Tibial nerve (tissue), 3 donors: ENCODE measurements at regions not wholly inside any gene's neighbourhood (a gene's known extent, or its start where the extent isn't known, plus 50 kb on each side); places are given as distances from the start of the nearest gene placed in this dataset.

Experiments used
- POLR2A ChIP-seq, 2 donors: fragments of 450-650 bp; IDR thresholded peaks; one replicate each; pipeline ENCODE4 v1.6.1; 2017; ENCODE audit warnings: antibody characterized with exemption in 2 of 2, mild to moderate bottlenecking in 2 of 2, moderate library complexity in 2 of 2
- TF ChIP-seq, protein P1 (sequence below), 5 experiments: fragments of 200-600 bp in 3 of 5; fragments of 450-650 bp in 2 of 5; sonication (generic) in 3 of 5; IDR thresholded peaks; one replicate each; pipeline ENCODE4 v1.5.1; 2016 to 2019; ENCODE audit warnings: antibody characterized with exemption in 5 of 5, mild to moderate bottlenecking in 3 of 5, moderate library complexity in 2 of 5

DNA sequence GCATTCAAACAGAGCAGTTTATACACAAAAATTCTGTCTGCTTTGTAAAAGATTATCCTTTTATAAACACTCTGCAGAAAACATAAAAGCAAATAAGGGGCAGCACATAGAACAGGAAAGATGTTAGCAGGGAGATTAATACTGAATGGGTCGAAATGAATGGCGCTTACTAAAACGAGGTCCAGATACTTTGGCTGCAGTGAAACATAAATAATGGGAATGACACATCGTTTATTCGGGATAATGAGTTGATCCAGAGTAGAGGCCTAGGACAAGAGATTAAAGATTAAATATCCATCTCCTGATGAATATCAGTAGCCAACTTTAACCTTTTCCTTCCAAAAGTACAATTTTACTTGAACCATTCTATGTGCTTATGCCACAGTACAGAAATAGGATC, 54.4 kb upstream of the PROX1 start:
- TF ChIP-seq, protein P1, sequence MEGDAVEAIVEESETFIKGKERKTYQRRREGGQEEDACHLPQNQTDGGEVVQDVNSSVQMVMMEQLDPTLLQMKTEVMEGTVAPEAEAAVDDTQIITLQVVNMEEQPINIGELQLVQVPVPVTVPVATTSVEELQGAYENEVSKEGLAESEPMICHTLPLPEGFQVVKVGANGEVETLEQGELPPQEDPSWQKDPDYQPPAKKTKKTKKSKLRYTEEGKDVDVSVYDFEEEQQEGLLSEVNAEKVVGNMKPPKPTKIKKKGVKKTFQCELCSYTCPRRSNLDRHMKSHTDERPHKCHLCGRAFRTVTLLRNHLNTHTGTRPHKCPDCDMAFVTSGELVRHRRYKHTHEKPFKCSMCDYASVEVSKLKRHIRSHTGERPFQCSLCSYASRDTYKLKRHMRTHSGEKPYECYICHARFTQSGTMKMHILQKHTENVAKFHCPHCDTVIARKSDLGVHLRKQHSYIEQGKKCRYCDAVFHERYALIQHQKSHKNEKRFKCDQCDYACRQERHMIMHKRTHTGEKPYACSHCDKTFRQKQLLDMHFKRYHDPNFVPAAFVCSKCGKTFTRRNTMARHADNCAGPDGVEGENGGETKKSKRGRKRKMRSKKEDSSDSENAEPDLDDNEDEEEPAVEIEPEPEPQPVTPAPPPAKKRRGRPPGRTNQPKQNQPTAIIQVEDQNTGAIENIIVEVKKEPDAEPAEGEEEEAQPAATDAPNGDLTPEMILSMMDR (IDR thresholded peaks at IDR 0.05) = no peak
- TF ChIP-seq POLR2A (IDR thresholded peaks at IDR 0.05) = no peak
